ENCODE measurements at regions not wholly inside any gene's neighbourhood (a gene's known extent, or its start where the extent isn't known, plus 50 kb on each side); places are given as distances from the start of the nearest gene placed in this dataset.

DNA sequence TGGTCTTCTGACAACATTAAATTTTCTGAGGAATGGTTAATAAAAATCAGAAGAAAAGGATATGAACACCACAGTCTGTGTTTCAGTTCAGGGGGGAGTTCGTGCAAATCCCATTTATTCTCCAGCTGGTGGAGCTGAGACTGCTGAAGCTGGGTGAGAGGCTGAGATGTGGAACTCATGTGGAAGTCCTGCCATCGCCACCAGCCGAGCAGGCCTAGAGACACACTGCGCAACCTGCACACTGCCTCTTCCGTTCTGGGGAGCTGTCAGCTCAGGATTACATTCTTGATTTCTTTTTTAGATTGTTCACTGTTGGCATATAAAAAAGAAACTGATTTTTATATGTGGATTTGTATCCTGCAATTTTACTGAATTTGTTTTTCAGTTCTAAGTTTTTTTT is 66.6 kb upstream of the ELOVL6 start:
- TF ChIP-seq, protein P1, sequence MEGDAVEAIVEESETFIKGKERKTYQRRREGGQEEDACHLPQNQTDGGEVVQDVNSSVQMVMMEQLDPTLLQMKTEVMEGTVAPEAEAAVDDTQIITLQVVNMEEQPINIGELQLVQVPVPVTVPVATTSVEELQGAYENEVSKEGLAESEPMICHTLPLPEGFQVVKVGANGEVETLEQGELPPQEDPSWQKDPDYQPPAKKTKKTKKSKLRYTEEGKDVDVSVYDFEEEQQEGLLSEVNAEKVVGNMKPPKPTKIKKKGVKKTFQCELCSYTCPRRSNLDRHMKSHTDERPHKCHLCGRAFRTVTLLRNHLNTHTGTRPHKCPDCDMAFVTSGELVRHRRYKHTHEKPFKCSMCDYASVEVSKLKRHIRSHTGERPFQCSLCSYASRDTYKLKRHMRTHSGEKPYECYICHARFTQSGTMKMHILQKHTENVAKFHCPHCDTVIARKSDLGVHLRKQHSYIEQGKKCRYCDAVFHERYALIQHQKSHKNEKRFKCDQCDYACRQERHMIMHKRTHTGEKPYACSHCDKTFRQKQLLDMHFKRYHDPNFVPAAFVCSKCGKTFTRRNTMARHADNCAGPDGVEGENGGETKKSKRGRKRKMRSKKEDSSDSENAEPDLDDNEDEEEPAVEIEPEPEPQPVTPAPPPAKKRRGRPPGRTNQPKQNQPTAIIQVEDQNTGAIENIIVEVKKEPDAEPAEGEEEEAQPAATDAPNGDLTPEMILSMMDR (IDR thresholded peaks at IDR 0.05; ENCODE audit: poor library complexity): no peak
- TF ChIP-seq EZH2phosphoT487 (IDR thresholded peaks at IDR 0.05; ENCODE audit: low read depth, severe bottlenecking, unreplicated experiment): no peak
